ENCODE measurements at regions not wholly inside any gene's neighbourhood (a gene's known extent, or its start where the extent isn't known, plus 50 kb on each side); places are given as distances from the start of the nearest gene placed in this dataset.

DNA sequence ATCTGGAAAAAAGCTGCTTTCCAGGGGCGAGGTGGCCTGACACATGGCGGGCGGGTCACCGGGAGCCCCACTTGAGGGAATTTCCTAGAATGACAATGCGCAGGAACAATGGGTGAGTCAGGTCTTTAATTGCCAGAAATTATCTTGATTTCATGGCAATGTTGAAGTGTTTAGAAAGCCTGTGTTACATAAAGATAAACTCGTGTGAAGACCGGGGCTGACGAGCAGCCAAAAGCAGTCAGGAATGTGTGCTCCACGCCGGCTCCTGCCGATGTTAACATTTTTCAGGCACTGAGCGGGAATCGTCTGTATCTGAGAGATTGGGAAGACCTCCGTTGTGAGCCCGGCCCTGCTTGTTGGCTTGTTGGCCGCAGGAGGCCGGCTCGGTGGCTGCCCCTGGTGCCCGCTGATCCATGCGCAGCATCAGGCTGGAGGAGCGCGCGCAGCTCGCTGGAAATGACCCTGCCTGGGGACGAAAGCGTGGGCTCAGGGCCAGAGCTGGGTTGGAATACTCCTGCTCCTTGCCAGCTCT lies 353.1 kb downstream of the FOXL1 start:
- TF ChIP-seq, protein P1, sequence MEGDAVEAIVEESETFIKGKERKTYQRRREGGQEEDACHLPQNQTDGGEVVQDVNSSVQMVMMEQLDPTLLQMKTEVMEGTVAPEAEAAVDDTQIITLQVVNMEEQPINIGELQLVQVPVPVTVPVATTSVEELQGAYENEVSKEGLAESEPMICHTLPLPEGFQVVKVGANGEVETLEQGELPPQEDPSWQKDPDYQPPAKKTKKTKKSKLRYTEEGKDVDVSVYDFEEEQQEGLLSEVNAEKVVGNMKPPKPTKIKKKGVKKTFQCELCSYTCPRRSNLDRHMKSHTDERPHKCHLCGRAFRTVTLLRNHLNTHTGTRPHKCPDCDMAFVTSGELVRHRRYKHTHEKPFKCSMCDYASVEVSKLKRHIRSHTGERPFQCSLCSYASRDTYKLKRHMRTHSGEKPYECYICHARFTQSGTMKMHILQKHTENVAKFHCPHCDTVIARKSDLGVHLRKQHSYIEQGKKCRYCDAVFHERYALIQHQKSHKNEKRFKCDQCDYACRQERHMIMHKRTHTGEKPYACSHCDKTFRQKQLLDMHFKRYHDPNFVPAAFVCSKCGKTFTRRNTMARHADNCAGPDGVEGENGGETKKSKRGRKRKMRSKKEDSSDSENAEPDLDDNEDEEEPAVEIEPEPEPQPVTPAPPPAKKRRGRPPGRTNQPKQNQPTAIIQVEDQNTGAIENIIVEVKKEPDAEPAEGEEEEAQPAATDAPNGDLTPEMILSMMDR (IDR thresholded peaks at IDR 0.05) = no peak
- no peaks in the 10 kb centered on the region for H3K9me3 ChIP-seq
- H3K27ac ChIP-seq = no peak overlapping the region

DNA sequence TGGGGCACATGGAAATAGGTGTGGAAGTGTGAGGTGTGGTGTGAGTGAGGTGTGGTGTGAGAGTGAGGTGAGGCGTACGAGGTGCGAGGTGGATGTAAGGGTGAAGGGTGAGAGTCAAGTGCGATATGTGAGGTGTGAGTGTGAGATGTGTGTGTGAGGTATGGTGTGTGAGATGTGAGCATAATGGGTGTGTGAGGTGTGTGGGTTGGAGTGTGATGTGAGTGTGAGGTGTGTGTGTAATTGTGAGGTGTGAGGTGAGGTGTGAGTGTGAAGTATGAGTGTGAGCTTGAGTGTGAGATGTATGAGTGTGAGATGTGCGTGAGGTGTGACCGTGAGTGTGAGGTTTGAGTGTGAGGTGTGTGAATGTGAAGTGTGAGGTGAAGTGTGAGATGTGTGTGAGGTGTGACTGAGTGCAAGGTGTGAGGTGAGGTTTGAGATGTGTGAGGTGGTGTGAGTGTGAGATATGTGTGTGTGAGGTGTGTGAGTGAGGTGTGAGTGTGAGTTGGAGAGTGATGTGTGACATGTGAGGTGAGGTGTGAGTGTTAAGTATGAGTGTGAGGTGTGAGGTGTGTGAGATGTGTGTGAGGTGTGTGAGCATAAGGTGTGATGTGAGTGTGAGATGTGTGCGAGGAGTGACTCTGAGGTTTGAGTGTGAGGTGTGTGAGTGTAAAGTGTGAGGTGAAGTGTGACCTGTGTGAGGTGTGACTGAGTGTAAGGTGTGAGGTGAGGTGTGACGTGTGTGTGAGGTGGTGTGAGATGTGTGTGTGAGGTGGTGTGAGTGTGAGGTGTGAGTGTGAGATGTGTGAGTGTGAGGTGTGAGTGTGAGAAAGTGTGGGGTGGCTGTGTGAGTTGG lies 354.0 kb downstream of the FOXL1 start:
- no peak overlapping the region for H3K4me3 ChIP-seq (ENCODE audit: low read depth in 1 of 2, low read length in 1 of 2)
- no peaks in the 10 kb centered on the region for H3K9me3 ChIP-seq
- no peak overlapping the region for H3K27ac ChIP-seq
- no peaks in the 10 kb centered on the region for H3K4me1 ChIP-seq (ENCODE audit: control insufficient read depth in 1 of 2, insufficient read depth in 1 of 2, low read depth in 1 of 2, low read length in 1 of 2)
- no peaks in the 10 kb centered on the region for H3K36me3 ChIP-seq
- TF ChIP-seq, protein P1 (IDR thresholded peaks at IDR 0.05) = no peak
- peaks cover 100% of the 10 kb centered on the region for H3K27me3 ChIP-seq

More for the DNA sequence above, 353.1 kb downstream of the FOXL1 start:
- no peak overlapping the region for H3K4me3 ChIP-seq (ENCODE audit: low read depth in 1 of 2, low read length in 1 of 2)
- no peaks in the 10 kb centered on the region for H3K36me3 ChIP-seq
- H3K4me1 ChIP-seq (ENCODE audit: control insufficient read depth in 1 of 2, insufficient read depth in 1 of 2, low read depth in 1 of 2, low read length in 1 of 2) = no peaks in the 10 kb centered on the region
- peaks cover 100% of the 10 kb centered on the region for H3K27me3 ChIP-seq

DNA sequence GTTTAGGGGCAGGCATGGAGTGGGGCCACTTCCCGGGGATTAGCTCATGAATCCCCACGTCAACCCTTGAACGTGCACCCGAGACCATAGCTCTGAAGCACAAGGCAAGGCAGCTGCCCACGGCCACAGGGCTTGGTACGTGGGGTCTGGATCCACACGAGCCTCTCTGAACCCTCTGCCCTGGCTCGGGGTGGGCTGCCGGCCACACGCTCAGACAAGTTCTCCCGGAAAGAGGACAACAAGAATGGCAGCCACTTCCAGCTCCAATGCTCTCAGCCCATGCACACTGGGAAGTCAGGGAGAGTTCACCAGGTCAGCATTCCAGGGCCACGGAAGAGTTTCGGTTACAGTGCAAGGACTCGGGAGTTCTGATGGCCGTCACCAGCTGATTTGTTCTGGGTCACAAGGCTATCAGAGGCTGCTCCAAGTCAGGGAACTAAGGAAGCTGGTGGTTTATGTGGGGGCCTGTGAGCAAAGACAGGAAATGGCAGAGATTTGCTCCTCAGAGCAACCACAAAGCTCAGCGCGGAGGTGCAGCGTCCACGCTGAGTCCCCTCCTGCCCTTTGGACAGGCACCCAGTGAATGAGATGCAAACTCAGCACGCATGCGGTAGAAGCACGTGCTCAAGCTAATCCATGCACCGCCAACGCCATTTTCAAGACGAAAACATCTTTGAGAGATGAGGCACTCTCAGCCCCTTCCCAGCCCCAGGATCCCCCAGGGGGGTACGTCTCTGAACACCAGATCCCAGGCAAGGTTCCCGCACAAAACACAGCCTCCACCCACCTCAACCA lies 356.4 kb downstream of the FOXL1 start:
- no peaks in the 10 kb centered on the region for H3K9me3 ChIP-seq

DNA sequence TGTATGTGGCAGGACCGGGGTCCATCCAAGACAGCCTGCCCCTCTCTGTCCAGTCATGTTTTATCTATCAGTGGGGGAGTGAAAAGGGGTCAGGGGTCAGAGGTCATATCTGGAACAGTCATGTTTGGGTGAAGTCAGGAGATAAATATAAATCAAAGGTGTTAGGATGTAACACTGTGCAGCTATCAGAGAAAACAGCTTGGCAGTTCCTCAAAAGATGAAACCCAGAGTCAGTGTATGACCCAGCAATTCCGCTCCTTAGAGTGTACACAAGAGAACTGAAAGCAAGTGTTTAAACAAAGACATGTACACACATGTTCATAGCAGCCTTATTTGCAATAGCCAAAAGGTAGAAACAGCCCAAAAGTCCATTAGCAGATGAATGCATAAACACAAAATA lies 361.3 kb downstream of the FOXL1 start:
- TF ChIP-seq, protein P1 (IDR thresholded peaks at IDR 0.05) = no peak
- Histone ChIP-seq H3K4me1 (ENCODE audit: control insufficient read depth in 1 of 2, insufficient read depth in 1 of 2, low read depth in 1 of 2, low read length in 1 of 2) (no peaks in the 10 kb centered on the region), H3K36me3 (no peaks in the 10 kb centered on the region), H3K4me3 (ENCODE audit: low read depth in 1 of 2, low read length in 1 of 2) (no peak overlapping the region), H3K9me3 (no peaks in the 10 kb centered on the region), H3K27ac (no peak overlapping the region), H3K27me3 (peaks cover 45% of the 10 kb centered on the region)

More for the DNA sequence above, 356.4 kb downstream of the FOXL1 start:
- Histone ChIP-seq H3K27ac (no peak overlapping the region), H3K4me3 (ENCODE audit: low read depth in 1 of 2, low read length in 1 of 2) (no peak overlapping the region), H3K27me3 (peaks cover 89% of the 10 kb centered on the region), H3K4me1 (ENCODE audit: control insufficient read depth in 1 of 2, insufficient read depth in 1 of 2, low read depth in 1 of 2, low read length in 1 of 2) (no peaks in the 10 kb centered on the region), H3K36me3 (no peaks in the 10 kb centered on the region)
- TF ChIP-seq, protein P1 (IDR thresholded peaks at IDR 0.05) = no peak

DNA sequence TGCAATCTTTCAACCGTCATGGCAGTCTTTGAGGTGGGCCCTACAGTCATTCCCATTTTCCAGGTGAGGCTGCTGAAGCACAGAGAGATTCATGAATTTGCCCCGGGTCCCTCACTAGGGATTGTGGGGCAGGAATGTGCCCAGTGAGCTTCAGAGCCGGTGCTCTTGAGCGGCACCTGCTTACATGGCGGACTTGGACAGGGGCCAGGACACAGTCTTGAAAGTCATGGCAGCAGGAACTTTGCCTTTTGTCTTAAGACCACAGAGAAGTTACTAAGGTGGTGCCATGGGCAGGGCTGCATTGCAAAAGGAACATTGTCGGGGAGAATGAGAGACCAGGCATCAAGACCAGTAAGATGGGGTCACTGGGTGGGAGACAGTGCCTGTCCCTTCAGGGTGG lies 363.4 kb downstream of the FOXL1 start:
- peaks cover 24% of the 10 kb centered on the region for H3K27me3 ChIP-seq
- TF ChIP-seq, protein P1 (IDR thresholded peaks at IDR 0.05) = no peak
- no peak overlapping the region for H3K4me3 ChIP-seq (ENCODE audit: low read depth in 1 of 2, low read length in 1 of 2)
- no peaks in the 10 kb centered on the region for H3K9me3 ChIP-seq
- no peaks in the 10 kb centered on the region for H3K36me3 ChIP-seq
- H3K4me1 ChIP-seq (ENCODE audit: control insufficient read depth in 1 of 2, insufficient read depth in 1 of 2, low read depth in 1 of 2, low read length in 1 of 2) = no peaks in the 10 kb centered on the region
- H3K27ac ChIP-seq = no peak overlapping the region

Data from neutrophil (primary cell).